H1 (cell line): ENCODE measurements at regions not wholly inside any gene's neighbourhood (a gene's known extent, or its start where the extent isn't known, plus 50 kb on each side); places are given as distances from the start of the nearest gene placed in this dataset.

ENCODE experiments used
- CTCF ChIA-PET: fragments of 300-600 bp; sonication (Branson Sonifier 250); formaldehyde crosslinking; loops from one replicate; lab custom pipeline; 2021; ENCODE audit not compliant: partially characterized antibody; lab: Charles Lee
- POLR2A ChIA-PET: fragments of 300-600 bp; sonication (Branson Sonifier 250); formaldehyde crosslinking; loops from one replicate; lab custom pipeline; 2021; ENCODE audit warnings: inconsistent platforms; ENCODE audit not compliant: partially characterized antibody; lab: Charles Lee
- DNase-seq, 2 experiments: peaks; one replicate each; pipeline versions ENCODE4 v3.0.0 to v3.0.0-alpha.2; 2010 to 2022; ENCODE audit warnings: low spot score in 2 of 2, low read depth in 1 of 2, mixed read lengths in 1 of 2
- FAIRE-seq: peaks from 2 replicates; lab custom pipeline; 2011; peaks lifted over from hg19 to GRCh38; lab: Jason Lieb, UNC
- H2AFZ ChIP-seq: 2 replicates; pipeline ENCODE4 v1.8.1; 2012; ENCODE audit warnings: low read length, inconsistent platforms
- H2AK5ac ChIP-seq: 2 replicates; pipeline ENCODE4 v1.6.1; 2013; ENCODE audit warnings: low read depth, low read length
- H2BK120ac ChIP-seq: replicated peaks from 2 replicates; pipeline ENCODE3; 2013; ENCODE audit warnings: low read depth, low read length, inconsistent platforms
- H2BK12ac ChIP-seq: 2 replicates; pipeline ENCODE4 v1.6.1; 2013; ENCODE audit warnings: low read depth, low read length
- H2BK15ac ChIP-seq: 2 replicates; pipeline ENCODE4 v1.6.1; 2013; ENCODE audit warnings: low read length
- H2BK20ac ChIP-seq: 2 replicates; pipeline ENCODE4 v1.6.1; 2013; ENCODE audit warnings: low read length
- H2BK5ac ChIP-seq: 2 replicates; pipeline ENCODE4 v1.6.1; 2013; ENCODE audit warnings: low read depth, low read length
- H3K14ac ChIP-seq: 2 replicates; pipeline ENCODE4 v1.6.1; 2013; ENCODE audit warnings: inconsistent platforms; ENCODE audit not compliant: insufficient read length
- H3K18ac ChIP-seq: 2 replicates; pipeline ENCODE4 v1.6.1; 2013; ENCODE audit warnings: low read length; ENCODE audit errors: extremely low read depth
- H3K23ac ChIP-seq: 2 replicates; pipeline ENCODE4 v1.6.1; 2013; ENCODE audit warnings: inconsistent platforms; ENCODE audit not compliant: insufficient read length
- H3K23me2 ChIP-seq: 2 replicates; pipeline ENCODE4 v1.6.1; 2013; ENCODE audit warnings: low read depth, low read length
- H3K27ac ChIP-seq: 2 replicates; pipeline ENCODE4 v1.6.1; 2011; ENCODE audit warnings: low read depth, low read length, inconsistent platforms
- H3K27me3 ChIP-seq, 4 experiments: replicated peaks in 1 of 4; 1 replicate in 1 of 4; 2 replicates in 3 of 4; pipeline versions ENCODE4 v1.6.1 to v1.8.1; 2011 to 2013; ENCODE audit warnings: low read length in 3 of 4, mild to moderate bottlenecking in 3 of 4, inconsistent platforms in 2 of 4, mixed read lengths in 2 of 4, moderate library complexity in 1 of 4; ENCODE audit not compliant: control insufficient read depth in 3 of 4, insufficient read depth in 3 of 4; ENCODE audit errors: extremely low read depth in 1 of 4
- H3K36me3 ChIP-seq, 4 experiments: 2 replicates each; pipeline versions ENCODE4 v1.6.1 to v1.8.1; 2011 to 2013; ENCODE audit warnings: mild to moderate bottlenecking in 4 of 4, low read length in 3 of 4, moderate library complexity in 2 of 4, control low read depth in 1 of 4, inconsistent platforms in 1 of 4; ENCODE audit not compliant: insufficient read depth in 4 of 4, control insufficient read depth in 2 of 4
- H3K4ac ChIP-seq: replicated peaks from 2 replicates; pipeline ENCODE3; 2013; ENCODE audit warnings: low read length, low read depth, mixed read lengths, inconsistent platforms; ENCODE audit not compliant: insufficient read length
- H3K4me1 ChIP-seq, 4 experiments: replicated peaks in 1 of 4; 1 replicate in 1 of 4; 2 replicates in 3 of 4; pipeline versions ENCODE4 v1.6.1 to v1.8.1; 2011 to 2013; ENCODE audit warnings: low read length in 3 of 4, inconsistent platforms in 2 of 4, mixed read lengths in 1 of 4; ENCODE audit not compliant: insufficient read depth in 4 of 4, control insufficient read depth in 3 of 4
- H3K4me2 ChIP-seq, 2 experiments: 2 replicates each; pipeline versions ENCODE4 v1.6.1 to v1.8.1; 2011 to 2013; ENCODE audit warnings: low read depth in 2 of 2, low read length in 2 of 2, control low read depth in 1 of 2, inconsistent platforms in 1 of 2, mild to moderate bottlenecking in 1 of 2; ENCODE audit not compliant: insufficient read depth in 1 of 2
- H3K4me3 ChIP-seq, 4 experiments: fragments of 200-600, 300-600 bp in 1 of 4; sonication (generic), shearing (Covaris generic), sonication (Bioruptor Twin) in 1 of 4; 2 replicates each; pipeline versions ENCODE4 v1.5.1 to v1.8.1; 2011 to 2016; ENCODE audit warnings: low read length in 4 of 4, low read depth in 3 of 4, control low read depth in 2 of 4, inconsistent platforms in 2 of 4, mild to moderate bottlenecking in 2 of 4, mixed read lengths in 1 of 4, moderate library complexity in 1 of 4; ENCODE audit not compliant: insufficient read depth in 2 of 4; ENCODE audit errors: extremely low read depth in 1 of 4
- H3K56ac ChIP-seq: replicated peaks from 2 replicates; pipeline ENCODE3; 2013; ENCODE audit warnings: low read depth, mild to moderate bottlenecking, mixed read lengths, low read length, inconsistent platforms; ENCODE audit not compliant: insufficient read length
- H3K79me1 ChIP-seq: 2 replicates; pipeline ENCODE4 v1.6.1; 2013; ENCODE audit warnings: low read depth, low read length, control low read depth
- H3K79me2 ChIP-seq, 2 experiments: 2 replicates each; pipeline versions ENCODE4 v1.6.1 to v1.8.1; 2012 to 2013; ENCODE audit warnings: low read length in 2 of 2, mild to moderate bottlenecking in 2 of 2, inconsistent platforms in 1 of 2; ENCODE audit not compliant: insufficient read depth in 2 of 2, control insufficient read depth in 1 of 2
- H3K9ac ChIP-seq, 4 experiments: replicated peaks in 1 of 4; 1 replicate in 1 of 4; 2 replicates in 3 of 4; pipeline versions ENCODE4 v1.6.1 to v1.8.1; 2011 to 2013; ENCODE audit warnings: low read depth in 3 of 4, low read length in 3 of 4, control low read depth in 2 of 4, mild to moderate bottlenecking in 2 of 4, moderate library complexity in 2 of 4, inconsistent platforms in 1 of 4; ENCODE audit errors: extremely low read depth in 1 of 4
- H3K9me3 ChIP-seq, 2 experiments: 2 replicates each; pipeline versions ENCODE4 v1.6.1 to v1.8.1; 2012 to 2013; ENCODE audit warnings: mild to moderate bottlenecking in 2 of 2, moderate library complexity in 2 of 2, control low read depth in 1 of 2, inconsistent platforms in 1 of 2, low read depth in 1 of 2, low read length in 1 of 2, mixed read lengths in 1 of 2; ENCODE audit not compliant: insufficient read depth in 2 of 2
- H4K20me1 ChIP-seq, 2 experiments: replicated peaks in 1 of 2; 2 replicates each; pipeline versions ENCODE3 to v1.8.1; 2011 to 2013; ENCODE audit warnings: inconsistent platforms in 2 of 2, low read length in 2 of 2, mild to moderate bottlenecking in 1 of 2; ENCODE audit not compliant: insufficient read depth in 2 of 2, control insufficient read depth in 1 of 2
- H4K5ac ChIP-seq: 2 replicates; pipeline ENCODE4 v1.6.1; 2013; ENCODE audit warnings: low read length, low read depth, mixed read lengths, inconsistent platforms; ENCODE audit not compliant: insufficient read length
- H4K8ac ChIP-seq: 2 replicates; pipeline ENCODE4 v1.8.0; 2013; ENCODE audit warnings: mild to moderate bottlenecking, moderate library complexity, low read length, inconsistent platforms; ENCODE audit not compliant: insufficient read depth; ENCODE audit errors: extremely low read depth
- H4K91ac ChIP-seq: replicated peaks from 2 replicates; pipeline ENCODE3; 2013; ENCODE audit warnings: low read length, mixed read lengths, inconsistent platforms; ENCODE audit not compliant: insufficient read length
- BCL11A ChIP-seq, 2 experiments: IDR thresholded peaks; one replicate each; pipeline ENCODE4 v1.6.1; 2011; ENCODE audit warnings: low read depth in 2 of 2, low read length in 2 of 2, mild to moderate bottlenecking in 2 of 2
- WGBS, 2 experiments: shearing (Covaris generic) in 1 of 2; methylation state at CpG; one replicate each; pipeline versions ENCODE4 v1.1.6 to v1.1.7; 2013 to 2015; ENCODE audit warnings: low lambda C conversion rate in 2 of 2, mixed read lengths in 2 of 2, inconsistent platforms in 1 of 2, low coverage in 1 of 2, missing lambda C conversion rate in 1 of 2; ENCODE audit not compliant: insufficient replicate concordance in 2 of 2, insufficient coverage in 1 of 2, insufficient read length in 1 of 2; ENCODE audit errors: extremely low coverage in 1 of 2, missing lambda C conversion rate in 1 of 2; 5-methylcytosine and 5-hydroxymethylcytosine counted together
- TF ChIP-seq, protein P1 (sequence below): IDR thresholded peaks from 2 replicates; pipeline ENCODE4 v1.6.1; 2012; ENCODE audit warnings: inconsistent platforms
- TF ChIP-seq, protein P2 (sequence below): IDR thresholded peaks from 2 replicates; pipeline ENCODE4 v1.6.1; 2012; ENCODE audit warnings: inconsistent platforms

DNA sequence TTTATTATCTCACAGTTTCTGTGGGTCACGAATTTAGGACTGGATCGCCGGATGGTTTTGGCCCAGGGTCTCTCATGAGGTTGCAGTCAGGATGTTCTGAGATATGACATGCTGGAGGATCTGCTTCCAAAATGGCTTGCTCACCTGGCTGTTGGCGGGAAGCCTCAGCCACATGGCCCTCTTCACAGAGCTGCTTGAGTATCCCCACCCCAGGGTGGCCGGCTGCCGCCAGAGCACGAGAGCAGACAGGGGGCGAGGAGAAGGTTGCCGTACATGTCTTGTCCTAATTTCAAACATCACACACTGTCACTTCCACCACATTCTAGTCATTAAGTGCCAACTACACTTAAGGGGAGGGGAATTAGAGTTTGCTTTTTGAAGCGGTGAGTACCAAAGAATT is 365.8 kb downstream of the FGFR2 start:
- TF ChIP-seq, protein P1, sequence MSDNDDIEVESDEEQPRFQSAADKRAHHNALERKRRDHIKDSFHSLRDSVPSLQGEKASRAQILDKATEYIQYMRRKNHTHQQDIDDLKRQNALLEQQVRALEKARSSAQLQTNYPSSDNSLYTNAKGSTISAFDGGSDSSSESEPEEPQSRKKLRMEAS = peak; percentile 44; the same call in 1 of the 2 replicates
- TF ChIP-seq, protein P2, sequence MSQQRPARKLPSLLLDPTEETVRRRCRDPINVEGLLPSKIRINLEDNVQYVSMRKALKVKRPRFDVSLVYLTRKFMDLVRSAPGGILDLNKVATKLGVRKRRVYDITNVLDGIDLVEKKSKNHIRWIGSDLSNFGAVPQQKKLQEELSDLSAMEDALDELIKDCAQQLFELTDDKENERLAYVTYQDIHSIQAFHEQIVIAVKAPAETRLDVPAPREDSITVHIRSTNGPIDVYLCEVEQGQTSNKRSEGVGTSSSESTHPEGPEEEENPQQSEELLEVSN = peak; percentile 89
- TF ChIP-seq BCL11A (IDR thresholded peaks at IDR 0.05; ENCODE audit: low read depth in 2 of 2, low read length in 2 of 2) = no peak
- H2BK12ac ChIP-seq = no peak overlapping the region
- H3K56ac ChIP-seq = no peak overlapping the region
- no peak overlapping the region for H2BK120ac ChIP-seq
- peaks cover 0 to 2% of the 10 kb centered on the region in 2 experiments; a peak in 2 of 4 replicates for H3K9me3 ChIP-seq
- H2BK15ac ChIP-seq = no peak overlapping the region
- no peak overlapping the region for H4K8ac ChIP-seq
- no peaks in the 10 kb centered on the region for H4K20me1 ChIP-seq
- no peak overlapping the region for H4K5ac ChIP-seq
- DNase-seq (no peak), FAIRE-seq (no peak)
- H3K36me3 ChIP-seq = no peaks in the 10 kb centered on the region
- H3K23ac ChIP-seq = no peak overlapping the region
- H3K4me1 ChIP-seq = no peaks in the 10 kb centered on the region
- ChIA-PET POLR2A (no interaction called here), CTCF (interaction anchor here (0.5 to 1.2 kb wide), 5 partner anchors 30 to 234 kb away, joined by 3 to 5 read pairs (median 3); no protein-coding TSS in a partner anchor)
- H2AK5ac ChIP-seq = no peak overlapping the region
- no peak overlapping the region for H3K9ac ChIP-seq
- no peak overlapping the region for H2BK20ac ChIP-seq
- H2BK5ac ChIP-seq = no peak overlapping the region
- H3K23me2 ChIP-seq = peaks cover 2% of the 10 kb centered on the region; the same call in 1 of the 2 replicates
- H3K27me3 ChIP-seq = 0 out of 7 replicates have a peak, but pooled peaks cover 0 to 2% (median 0%) of the 10 kb centered on the region in 4 experiments
- WGBS, 2 experiments = 85% methylated on average over 10 of the region's 10 CpGs; no CpG with 5 or more reads in 1 of the 2 experiments
- no peaks in the 10 kb centered on the region for H3K79me2 ChIP-seq
- H3K4ac ChIP-seq = no peak overlapping the region
- no peak overlapping the region for H3K27ac ChIP-seq
- H3K4me3 ChIP-seq = no peak overlapping the region
- H3K18ac ChIP-seq = no peak overlapping the region
- no peak overlapping the region for H4K91ac ChIP-seq
- no peak overlapping the region for H2AFZ ChIP-seq
- H3K79me1 ChIP-seq = no peaks in the 10 kb centered on the region
- H3K14ac ChIP-seq = no peak overlapping the region
- H3K4me2 ChIP-seq = no peak overlapping the region
